Karpas-422 (cell line): ENCODE measurements at regions not wholly inside any gene's neighbourhood (a gene's known extent, or its start where the extent isn't known, plus 50 kb on each side); places are given as distances from the start of the nearest gene placed in this dataset.

ENCODE experiments used
- DNase-seq: peaks from one replicate; pipeline ENCODE4 v3.0.0-alpha.2; 2015
- H2AFZ ChIP-seq: fragments of 200-600 bp; sonication (generic); 2 replicates; pipeline ENCODE4 v1.6.1; 2014; ENCODE audit warnings: antibody characterized with exemption, low read length, mixed read lengths
- H3K27ac ChIP-seq: fragments of 200-600 bp; sonication (generic); 2 replicates; pipeline ENCODE4 v1.5.1; 2014; ENCODE audit warnings: mild to moderate bottlenecking, low read length, moderate library complexity
- H3K27me3 ChIP-seq: fragments of 200-600 bp; sonication (generic); 2 replicates; pipeline ENCODE4 v1.6.1; 2014; ENCODE audit warnings: low read length, mixed read lengths
- H3K36me3 ChIP-seq: fragments of 200-600 bp; sonication (generic); 2 replicates; pipeline ENCODE4 v1.6.1; 2014; ENCODE audit warnings: low read length, mixed read lengths; ENCODE audit not compliant: insufficient read depth
- H3K4me1 ChIP-seq: fragments of 200-600 bp; sonication (generic); 2 replicates; pipeline ENCODE4 v1.6.1; 2014; ENCODE audit warnings: mild to moderate bottlenecking, low read length, mixed read lengths
- H3K4me2 ChIP-seq: fragments of 200-600 bp; sonication (generic); 2 replicates; pipeline ENCODE4 v1.6.1; 2014; ENCODE audit warnings: low read length, low read depth, mild to moderate bottlenecking; ENCODE audit not compliant: poor library complexity, severe bottlenecking
- H3K4me3 ChIP-seq: fragments of 200-600 bp; sonication (generic); 2 replicates; pipeline ENCODE4 v1.5.1; 2014; ENCODE audit warnings: mild to moderate bottlenecking, antibody characterized with exemption, low read length, mixed read lengths
- H3K79me2 ChIP-seq: fragments of 200-600 bp; sonication (generic); 2 replicates; pipeline ENCODE4 v1.6.1; 2014; ENCODE audit warnings: mild to moderate bottlenecking, low read length, mixed read lengths
- H3K9ac ChIP-seq: fragments of 200-600 bp; sonication (generic); 2 replicates; pipeline ENCODE4 v1.6.0; 2014; ENCODE audit warnings: low read length
- H3K9me2 ChIP-seq: fragments of 200-600 bp; sonication (generic), shearing (Covaris generic); replicated peaks from 2 replicates; pipeline ENCODE4 v1.6.0; 2014; ENCODE audit warnings: mild to moderate bottlenecking, low read length, moderate library complexity; ENCODE audit not compliant: insufficient read depth
- H3K9me3 ChIP-seq: fragments of 300-700, 200-600 bp; sonication (generic); 2 replicates; pipeline ENCODE4 v1.6.1; 2014; ENCODE audit warnings: low read length, mixed read lengths
- H4K20me1 ChIP-seq: fragments of 200-600 bp; sonication (generic); 2 replicates; pipeline ENCODE4 v1.6.1; 2014; ENCODE audit warnings: mild to moderate bottlenecking, antibody characterized with exemption, low read length, low read depth; ENCODE audit not compliant: insufficient read depth

GRCh38 chr10:64503429-64503828 lies 982.2 kb downstream of the REEP3 start:
- Histone ChIP-seq H4K20me1 (no peaks in the 10 kb centered on the region), H3K27ac (no peak overlapping the region), H3K9me3 (no peaks in the 10 kb centered on the region), H3K9ac (no peak overlapping the region), H2AFZ (no peak overlapping the region), H3K79me2 (no peaks in the 10 kb centered on the region), H3K4me1 (no peaks in the 10 kb centered on the region), H3K27me3 (no peaks in the 10 kb centered on the region), H3K9me2 (no peaks in the 10 kb centered on the region), H3K4me3 (no peak overlapping the region), H3K4me2 (no peak overlapping the region), H3K36me3 (no peaks in the 10 kb centered on the region)
- no peak for DNase-seq

- no peak overlapping the region for H3K27ac ChIP-seq
- no peaks in the 10 kb centered on the region for H3K9me2 ChIP-seq
- no peak overlapping the region for H3K9ac ChIP-seq
- H2AFZ ChIP-seq = no peak overlapping the region
- no peak overlapping the region for H3K4me2 ChIP-seq
- H3K9me3 ChIP-seq = no peaks in the 10 kb centered on the region
- DNase-seq = no peak
- no peaks in the 10 kb centered on the region for H4K20me1 ChIP-seq
- no peaks in the 10 kb centered on the region for H3K27me3 ChIP-seq
- no peaks in the 10 kb centered on the region for H3K79me2 ChIP-seq
- H3K4me1 ChIP-seq = no peaks in the 10 kb centered on the region
- no peaks in the 10 kb centered on the region for H3K36me3 ChIP-seq
- H3K4me3 ChIP-seq = no peak overlapping the region
Observed at GRCh38 chr10:64505501-64505900, 984.3 kb downstream of the REEP3 start.

GRCh38 chr10:64506963-64507362 lies 985.8 kb downstream of the REEP3 start:
- no peaks in the 10 kb centered on the region for H4K20me1 ChIP-seq
- DNase-seq = no peak
- no peaks in the 10 kb centered on the region for H3K36me3 ChIP-seq
- H3K79me2 ChIP-seq = no peaks in the 10 kb centered on the region
- H3K27me3 ChIP-seq = no peaks in the 10 kb centered on the region
- H3K9me2 ChIP-seq = no peaks in the 10 kb centered on the region
- no peaks in the 10 kb centered on the region for H3K4me1 ChIP-seq
- no peak overlapping the region for H3K4me2 ChIP-seq
- no peak overlapping the region for H3K4me3 ChIP-seq
- H3K27ac ChIP-seq = no peak overlapping the region
- H2AFZ ChIP-seq = no peak overlapping the region
- no peaks in the 10 kb centered on the region for H3K9me3 ChIP-seq
- no peak overlapping the region for H3K9ac ChIP-seq

GRCh38 chr10:64507651-64508028 lies 986.4 kb downstream of the REEP3 start:
- Histone ChIP-seq H3K27me3 (no peaks in the 10 kb centered on the region), H3K36me3 (no peaks in the 10 kb centered on the region), H3K79me2 (no peaks in the 10 kb centered on the region), H3K9me2 (no peaks in the 10 kb centered on the region), H3K4me3 (no peak overlapping the region), H3K9me3 (no peaks in the 10 kb centered on the region), H4K20me1 (no peaks in the 10 kb centered on the region), H3K4me1 (no peaks in the 10 kb centered on the region), H3K27ac (no peak overlapping the region), H3K9ac (no peak overlapping the region), H2AFZ (no peak overlapping the region), H3K4me2 (no peak overlapping the region)
- DNase-seq = no peak

- no peaks in the 10 kb centered on the region for H3K9me3 ChIP-seq
- H3K36me3 ChIP-seq = no peaks in the 10 kb centered on the region
- H2AFZ ChIP-seq = no peak overlapping the region
- H3K27me3 ChIP-seq = no peaks in the 10 kb centered on the region
- H3K4me2 ChIP-seq = no peak overlapping the region
- no peak for DNase-seq
- no peak overlapping the region for H3K27ac ChIP-seq
- H4K20me1 ChIP-seq = no peaks in the 10 kb centered on the region
- no peaks in the 10 kb centered on the region for H3K9me2 ChIP-seq
- no peaks in the 10 kb centered on the region for H3K4me1 ChIP-seq
- H3K4me3 ChIP-seq = no peak overlapping the region
- no peak overlapping the region for H3K9ac ChIP-seq
- H3K79me2 ChIP-seq = no peaks in the 10 kb centered on the region
Observed at GRCh38 chr10:64508029-64508661, 986.9 kb downstream of the REEP3 start.

GRCh38 chr10:64515970-64516699 lies 994.9 kb downstream of the REEP3 start:
- H3K36me3 ChIP-seq = no peaks in the 10 kb centered on the region
- DNase-seq = no peak
- no peaks in the 10 kb centered on the region for H3K4me1 ChIP-seq
- H2AFZ ChIP-seq = no peak overlapping the region
- no peaks in the 10 kb centered on the region for H3K27me3 ChIP-seq
- H3K4me3 ChIP-seq = no peak overlapping the region
- no peak overlapping the region for H3K27ac ChIP-seq
- H3K9me3 ChIP-seq = no peaks in the 10 kb centered on the region
- no peaks in the 10 kb centered on the region for H3K79me2 ChIP-seq
- no peaks in the 10 kb centered on the region for H4K20me1 ChIP-seq
- H3K4me2 ChIP-seq = no peak overlapping the region
- H3K9me2 ChIP-seq = no peaks in the 10 kb centered on the region
- H3K9ac ChIP-seq = no peak overlapping the region

GRCh38 chr10:64518456-64518855 lies 997.3 kb downstream of the REEP3 start:
- Histone ChIP-seq H3K4me3 (no peak overlapping the region), H3K4me2 (no peak overlapping the region), H3K9ac (no peak overlapping the region), H3K36me3 (no peaks in the 10 kb centered on the region), H2AFZ (no peak overlapping the region), H3K27me3 (no peaks in the 10 kb centered on the region), H3K9me2 (no peaks in the 10 kb centered on the region), H3K9me3 (no peaks in the 10 kb centered on the region), H3K4me1 (no peaks in the 10 kb centered on the region), H3K79me2 (no peaks in the 10 kb centered on the region), H4K20me1 (no peaks in the 10 kb centered on the region), H3K27ac (no peak overlapping the region)
- peak; percentile 27 for DNase-seq

- H3K4me3 ChIP-seq = no peak overlapping the region
- no peaks in the 10 kb centered on the region for H3K79me2 ChIP-seq
- no peaks in the 10 kb centered on the region for H3K4me1 ChIP-seq
- H4K20me1 ChIP-seq = no peaks in the 10 kb centered on the region
- no peaks in the 10 kb centered on the region for H3K9me2 ChIP-seq
- H3K9ac ChIP-seq = no peak overlapping the region
- H2AFZ ChIP-seq = no peak overlapping the region
- H3K9me3 ChIP-seq = no peaks in the 10 kb centered on the region
- H3K4me2 ChIP-seq = no peak overlapping the region
- H3K36me3 ChIP-seq = no peaks in the 10 kb centered on the region
- no peak overlapping the region for H3K27ac ChIP-seq
- H3K27me3 ChIP-seq = no peaks in the 10 kb centered on the region
- DNase-seq = no peak
Observed at GRCh38 chr10:64519427-64519826, 998.2 kb downstream of the REEP3 start.
